ENCODE measurements at regions not wholly inside any gene's neighbourhood (a gene's known extent, or its start where the extent isn't known, plus 50 kb on each side); places are given as distances from the start of the nearest gene placed in this dataset.

DNA sequence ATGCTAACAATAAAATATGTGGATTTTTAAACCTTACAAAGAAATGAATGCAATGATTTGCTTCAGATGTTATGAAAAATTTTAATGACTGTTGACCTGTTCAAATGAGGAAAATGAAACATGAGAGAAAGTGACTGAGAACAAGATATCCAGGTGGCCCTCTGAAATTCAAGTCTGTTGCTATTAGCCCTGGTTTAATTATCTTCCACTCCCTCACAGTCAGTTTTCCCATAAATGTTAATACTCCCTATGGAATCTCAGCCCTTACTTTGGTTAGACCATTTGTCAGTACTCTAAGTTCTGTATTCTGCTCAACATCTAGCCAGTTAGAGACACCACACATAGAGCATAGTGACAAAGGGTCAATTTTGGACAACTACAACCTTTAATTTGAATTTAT, 327.8 kb downstream of the PDGFC start:
- TF ChIP-seq POLR2A (IDR thresholded peaks at IDR 0.05; ENCODE audit: borderline replicate concordance, extremely low read depth, insufficient read depth, insufficient read length), result no peak
- TF ChIP-seq EZH2 (IDR thresholded peaks at IDR 0.05), result no peak
- TF ChIP-seq POLR2AphosphoS5 (IDR thresholded peaks at IDR 0.05; ENCODE audit: low read depth, low read length), result no peak
- TF ChIP-seq, protein P1, sequence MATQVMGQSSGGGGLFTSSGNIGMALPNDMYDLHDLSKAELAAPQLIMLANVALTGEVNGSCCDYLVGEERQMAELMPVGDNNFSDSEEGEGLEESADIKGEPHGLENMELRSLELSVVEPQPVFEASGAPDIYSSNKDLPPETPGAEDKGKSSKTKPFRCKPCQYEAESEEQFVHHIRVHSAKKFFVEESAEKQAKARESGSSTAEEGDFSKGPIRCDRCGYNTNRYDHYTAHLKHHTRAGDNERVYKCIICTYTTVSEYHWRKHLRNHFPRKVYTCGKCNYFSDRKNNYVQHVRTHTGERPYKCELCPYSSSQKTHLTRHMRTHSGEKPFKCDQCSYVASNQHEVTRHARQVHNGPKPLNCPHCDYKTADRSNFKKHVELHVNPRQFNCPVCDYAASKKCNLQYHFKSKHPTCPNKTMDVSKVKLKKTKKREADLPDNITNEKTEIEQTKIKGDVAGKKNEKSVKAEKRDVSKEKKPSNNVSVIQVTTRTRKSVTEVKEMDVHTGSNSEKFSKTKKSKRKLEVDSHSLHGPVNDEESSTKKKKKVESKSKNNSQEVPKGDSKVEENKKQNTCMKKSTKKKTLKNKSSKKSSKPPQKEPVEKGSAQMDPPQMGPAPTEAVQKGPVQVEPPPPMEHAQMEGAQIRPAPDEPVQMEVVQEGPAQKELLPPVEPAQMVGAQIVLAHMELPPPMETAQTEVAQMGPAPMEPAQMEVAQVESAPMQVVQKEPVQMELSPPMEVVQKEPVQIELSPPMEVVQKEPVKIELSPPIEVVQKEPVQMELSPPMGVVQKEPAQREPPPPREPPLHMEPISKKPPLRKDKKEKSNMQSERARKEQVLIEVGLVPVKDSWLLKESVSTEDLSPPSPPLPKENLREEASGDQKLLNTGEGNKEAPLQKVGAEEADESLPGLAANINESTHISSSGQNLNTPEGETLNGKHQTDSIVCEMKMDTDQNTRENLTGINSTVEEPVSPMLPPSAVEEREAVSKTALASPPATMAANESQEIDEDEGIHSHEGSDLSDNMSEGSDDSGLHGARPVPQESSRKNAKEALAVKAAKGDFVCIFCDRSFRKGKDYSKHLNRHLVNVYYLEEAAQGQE (IDR thresholded peaks at IDR 0.05; ENCODE audit: low read depth), result no peak
- TF ChIP-seq, protein P2, sequence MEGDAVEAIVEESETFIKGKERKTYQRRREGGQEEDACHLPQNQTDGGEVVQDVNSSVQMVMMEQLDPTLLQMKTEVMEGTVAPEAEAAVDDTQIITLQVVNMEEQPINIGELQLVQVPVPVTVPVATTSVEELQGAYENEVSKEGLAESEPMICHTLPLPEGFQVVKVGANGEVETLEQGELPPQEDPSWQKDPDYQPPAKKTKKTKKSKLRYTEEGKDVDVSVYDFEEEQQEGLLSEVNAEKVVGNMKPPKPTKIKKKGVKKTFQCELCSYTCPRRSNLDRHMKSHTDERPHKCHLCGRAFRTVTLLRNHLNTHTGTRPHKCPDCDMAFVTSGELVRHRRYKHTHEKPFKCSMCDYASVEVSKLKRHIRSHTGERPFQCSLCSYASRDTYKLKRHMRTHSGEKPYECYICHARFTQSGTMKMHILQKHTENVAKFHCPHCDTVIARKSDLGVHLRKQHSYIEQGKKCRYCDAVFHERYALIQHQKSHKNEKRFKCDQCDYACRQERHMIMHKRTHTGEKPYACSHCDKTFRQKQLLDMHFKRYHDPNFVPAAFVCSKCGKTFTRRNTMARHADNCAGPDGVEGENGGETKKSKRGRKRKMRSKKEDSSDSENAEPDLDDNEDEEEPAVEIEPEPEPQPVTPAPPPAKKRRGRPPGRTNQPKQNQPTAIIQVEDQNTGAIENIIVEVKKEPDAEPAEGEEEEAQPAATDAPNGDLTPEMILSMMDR (IDR thresholded peaks at IDR 0.05 in 2 of 3, conservative IDR thresholded peaks at IDR 0.05 in 1 of 3; ENCODE audit: borderline replicate concordance in 1 of 3, insufficient read depth in 1 of 3, low read depth in 2 of 3, low read length in 2 of 3), result no peak
- no peak for TF ChIP-seq YY1 (IDR thresholded peaks at IDR 0.05; ENCODE audit: extremely low read depth, insufficient replicate concordance, low read depth, low read length)

Data from HCT116 (cell line).